Activated CD4-positive, alpha-beta T cell treated with anti-CD3 and anti-CD28 coated beads, Interleukin-2, amount 50 U/mL, for 4 hours (primary cell): ENCODE measurements at regions not wholly inside any gene's neighbourhood (a gene's known extent, or its start where the extent isn't known, plus 50 kb on each side); places are given as distances from the start of the nearest gene placed in this dataset.
"Not testable (repeated sequence)": the region's sequence is repeated elsewhere in the genome, so short reads cannot be mapped to it uniquely, and the experiment has no call there.

Source experiments
- DNase-seq, 2 experiments: peaks; one replicate each; pipeline ENCODE4 v3.0.0-alpha.2; 2020

GRCh38 chr5:56763711-56764466 lies 51.5 kb upstream of the MAP3K1 start:
- no peak for DNase-seq

GRCh38 chr5:56763182-56763581 lies 52.2 kb upstream of the MAP3K1 start:
- DNase-seq = no peak

- no peak for DNase-seq
Observed at GRCh38 chr5:56761151-56761885, 54.0 kb upstream of the MAP3K1 start.

- DNase-seq = no peak
Observed at GRCh38 chr5:56760723-56761122, 54.6 kb upstream of the MAP3K1 start.

- DNase-seq = no peak
Observed at GRCh38 chr5:56759521-56760216, 55.7 kb upstream of the MAP3K1 start.

- no peak for DNase-seq
Observed at GRCh38 chr5:56757077-56757476, 58.3 kb upstream of the MAP3K1 start.

GRCh38 chr5:56755036-56755555 lies 60.3 kb upstream of the MAP3K1 start:
- DNase-seq = no peak

- not testable (repeated sequence) for DNase-seq
Observed at GRCh38 chr5:56753588-56753987, 61.8 kb upstream of the MAP3K1 start.

- DNase-seq = no peak
Observed at GRCh38 chr5:56751572-56752313, 63.6 kb upstream of the MAP3K1 start.

GRCh38 chr5:56749842-56750241 lies 65.5 kb upstream of the MAP3K1 start:
- no peak for DNase-seq

GRCh38 chr5:56746553-56747339 lies 68.6 kb upstream of the MAP3K1 start:
- DNase-seq = no peak

- DNase-seq = no peak
Observed at GRCh38 chr5:56745864-56746263, 69.5 kb upstream of the MAP3K1 start.

- DNase-seq = no peak
Observed at GRCh38 chr5:56740868-56741267, 74.5 kb upstream of the MAP3K1 start.

- no peak for DNase-seq
Observed at GRCh38 chr5:56739990-56740389, 75.4 kb upstream of the MAP3K1 start.

GRCh38 chr5:56737951-56738606 lies 77.3 kb upstream of the MAP3K1 start:
- DNase-seq = no peak

- no peak for DNase-seq
Observed at GRCh38 chr5:56737002-56737621, 78.2 kb upstream of the MAP3K1 start.

GRCh38 chr5:56735849-56736641 lies 79.3 kb upstream of the MAP3K1 start:
- no peak for DNase-seq

GRCh38 chr5:56734091-56734694 lies 81.2 kb upstream of the MAP3K1 start:
- DNase-seq = no peak

- DNase-seq = no peak
Observed at GRCh38 chr5:56733580-56733979, 81.8 kb upstream of the MAP3K1 start.

- no peak for DNase-seq
Observed at GRCh38 chr5:56732121-56732520, 83.2 kb upstream of the MAP3K1 start.
